ENCODE measurements at regions not wholly inside any gene's neighbourhood (a gene's known extent, or its start where the extent isn't known, plus 50 kb on each side); places are given as distances from the start of the nearest gene placed in this dataset.

- Histone ChIP-seq H4K5ac (ENCODE audit: insufficient read length, low read depth, low read length) (no peak overlapping the region), H4K8ac (ENCODE audit: extremely low read depth, insufficient read depth, low read length) (no peak overlapping the region), H3K23me2 (ENCODE audit: low read depth, low read length) (no peaks in the 10 kb centered on the region), H3K27me3 (replicated peaks in 1 of 4; ENCODE audit: control insufficient read depth in 3 of 4, extremely low read depth in 1 of 4, insufficient read depth in 3 of 4, low read length in 3 of 4) (no peaks in the 10 kb centered on the region), H3K9ac (replicated peaks in 1 of 4; ENCODE audit: extremely low read depth in 1 of 4, low read depth in 3 of 4, low read length in 3 of 4) (no peak overlapping the region), H3K4me1 (replicated peaks in 1 of 4; ENCODE audit: control insufficient read depth in 3 of 4, insufficient read depth in 4 of 4, low read length in 3 of 4) (no peaks in the 10 kb centered on the region), H3K79me1 (ENCODE audit: low read depth, low read length) (no peaks in the 10 kb centered on the region), H2BK5ac (ENCODE audit: low read depth, low read length) (no peak overlapping the region), H3K14ac (ENCODE audit: insufficient read length) (no peak overlapping the region), H3K4ac (replicated peaks; ENCODE audit: insufficient read length, low read depth, low read length) (no peak overlapping the region), H3K18ac (ENCODE audit: extremely low read depth, low read length) (no peak overlapping the region), H4K20me1 (replicated peaks in 1 of 2; ENCODE audit: control insufficient read depth in 1 of 2, insufficient read depth in 2 of 2, low read length in 2 of 2) (no peaks in the 10 kb centered on the region), H3K4me3 (ENCODE audit: extremely low read depth in 1 of 4, insufficient read depth in 2 of 4, low read depth in 3 of 4, low read length in 4 of 4) (no peak overlapping the region), H2AK5ac (ENCODE audit: low read depth, low read length) (no peak overlapping the region), H3K56ac (replicated peaks; ENCODE audit: insufficient read length, low read depth, low read length) (no peak overlapping the region), H2BK20ac (ENCODE audit: low read length) (no peak overlapping the region), H3K23ac (ENCODE audit: insufficient read length) (no peak overlapping the region), H2AFZ (ENCODE audit: low read length) (no peak overlapping the region), H3K36me3 (ENCODE audit: control insufficient read depth in 2 of 4, insufficient read depth in 4 of 4, low read length in 3 of 4) (no peaks in the 10 kb centered on the region; a peak in 1 of 8 replicates), H3K9me3 (ENCODE audit: insufficient read depth in 2 of 2, low read depth in 1 of 2, low read length in 1 of 2) (no peaks in the 10 kb centered on the region), H2BK12ac (ENCODE audit: low read depth, low read length) (no peak overlapping the region), H2BK120ac (replicated peaks; ENCODE audit: low read depth, low read length) (no peak overlapping the region), H2BK15ac (ENCODE audit: low read length) (no peak overlapping the region), H3K4me2 (ENCODE audit: insufficient read depth in 1 of 2, low read depth in 2 of 2, low read length in 2 of 2) (no peak overlapping the region), H4K91ac (replicated peaks; ENCODE audit: insufficient read length, low read length) (no peak overlapping the region), H3K27ac (ENCODE audit: low read depth, low read length) (no peak overlapping the region), H3K79me2 (ENCODE audit: control insufficient read depth in 1 of 2, insufficient read depth in 2 of 2, low read length in 2 of 2) (no peaks in the 10 kb centered on the region)
- no peak for DNase-seq (ENCODE audit: low read depth in 1 of 2, low spot score in 2 of 2)
- POLR2A ChIA-PET (ENCODE audit: partially characterized antibody): no interaction called here
- CTCF ChIA-PET (ENCODE audit: partially characterized antibody): no interaction called here
- TF ChIP-seq BACH1 (IDR thresholded peaks at IDR 0.05; ENCODE audit: low read length) (no peak), RFX5 (IDR thresholded peaks at IDR 0.05; ENCODE audit: borderline replicate concordance, low read depth, low read length) (no peak), EZH2 (IDR thresholded peaks at IDR 0.05; ENCODE audit: low read depth, low read length, severe bottlenecking) (no peak), POLR2A (IDR thresholded peaks at IDR 0.05; ENCODE audit: control extremely low read depth in 1 of 2, low read depth in 2 of 2, low read length in 2 of 2) (no peak), CREB1 (IDR thresholded peaks at IDR 0.05) (no peak), CHD2 (IDR thresholded peaks at IDR 0.05; ENCODE audit: low read length) (no peak), SP2 (IDR thresholded peaks at IDR 0.05; ENCODE audit: low read length) (no peak), MAX (IDR thresholded peaks at IDR 0.05) (no peak), EGR1 (IDR thresholded peaks at IDR 0.05; ENCODE audit: borderline replicate concordance, low read depth, low read length) (no peak), SAP30 (IDR thresholded peaks at IDR 0.05; ENCODE audit: insufficient read depth, insufficient replicate concordance, low read length) (no peak), GTF2F1 (IDR thresholded peaks at IDR 0.05; ENCODE audit: borderline replicate concordance, low read depth, low read length) (no peak), MAFK (IDR thresholded peaks at IDR 0.05; ENCODE audit: low read depth, low read length) (no peak)
- WGBS, 2 experiments (ENCODE audit: extremely low coverage in 1 of 2, insufficient coverage in 1 of 2, insufficient read length in 1 of 2, insufficient replicate concordance in 2 of 2, low coverage in 1 of 2, low lambda C conversion rate in 2 of 2, missing lambda C conversion rate in 1 of 2): 96% methylated on average over 6 of the region's 6 CpGs; no CpG with 5 or more reads in 1 of the 2 experiments
- FAIRE-seq: no peak
These were observed 1011.2 kb upstream of the GHITM start for GRCh38 chr10:83127942-83128575.
